ENCODE measurements at regions not wholly inside any gene's neighbourhood (a gene's known extent, or its start where the extent isn't known, plus 50 kb on each side); places are given as distances from the start of the nearest gene placed in this dataset.

DNA sequence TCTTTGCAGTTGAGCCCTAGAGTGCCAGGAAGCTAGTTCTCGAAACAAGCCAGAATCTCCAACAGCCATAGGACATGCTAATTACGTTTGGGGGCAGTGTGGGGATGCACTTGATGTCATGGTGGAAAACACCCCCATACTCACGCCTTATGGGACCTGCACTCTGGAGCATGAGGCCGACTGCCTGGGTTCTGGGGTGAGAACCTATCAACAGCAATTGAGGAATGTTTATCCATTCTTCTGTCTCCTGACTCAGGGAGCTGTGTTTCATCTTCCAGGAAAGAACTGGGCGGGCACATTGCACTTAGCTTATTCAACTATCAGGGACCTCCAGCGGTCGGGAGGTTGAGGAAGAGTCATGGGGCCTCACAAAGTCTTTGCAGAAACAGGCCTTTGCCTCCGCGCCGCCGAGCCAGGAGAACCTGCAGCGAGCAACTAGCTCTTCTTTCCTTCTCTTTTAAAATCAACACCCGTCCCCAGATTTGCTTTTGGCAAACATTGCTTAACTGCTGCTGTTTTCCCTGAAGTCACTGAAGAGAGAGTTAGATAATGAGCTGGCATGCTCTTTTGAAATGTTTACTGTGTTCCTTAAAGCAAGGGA is 226.1 kb upstream of the DIO3 start:
- DNase-seq = no peak
- H3K27me3 ChIP-seq (replicated peaks) = no peaks in the 10 kb centered on the region
- TF ChIP-seq, protein P1, sequence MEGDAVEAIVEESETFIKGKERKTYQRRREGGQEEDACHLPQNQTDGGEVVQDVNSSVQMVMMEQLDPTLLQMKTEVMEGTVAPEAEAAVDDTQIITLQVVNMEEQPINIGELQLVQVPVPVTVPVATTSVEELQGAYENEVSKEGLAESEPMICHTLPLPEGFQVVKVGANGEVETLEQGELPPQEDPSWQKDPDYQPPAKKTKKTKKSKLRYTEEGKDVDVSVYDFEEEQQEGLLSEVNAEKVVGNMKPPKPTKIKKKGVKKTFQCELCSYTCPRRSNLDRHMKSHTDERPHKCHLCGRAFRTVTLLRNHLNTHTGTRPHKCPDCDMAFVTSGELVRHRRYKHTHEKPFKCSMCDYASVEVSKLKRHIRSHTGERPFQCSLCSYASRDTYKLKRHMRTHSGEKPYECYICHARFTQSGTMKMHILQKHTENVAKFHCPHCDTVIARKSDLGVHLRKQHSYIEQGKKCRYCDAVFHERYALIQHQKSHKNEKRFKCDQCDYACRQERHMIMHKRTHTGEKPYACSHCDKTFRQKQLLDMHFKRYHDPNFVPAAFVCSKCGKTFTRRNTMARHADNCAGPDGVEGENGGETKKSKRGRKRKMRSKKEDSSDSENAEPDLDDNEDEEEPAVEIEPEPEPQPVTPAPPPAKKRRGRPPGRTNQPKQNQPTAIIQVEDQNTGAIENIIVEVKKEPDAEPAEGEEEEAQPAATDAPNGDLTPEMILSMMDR (IDR thresholded peaks at IDR 0.05; ENCODE audit: low read depth, low read length, missing control alignments) = no peak
- no peak overlapping the region for H3K4me3 ChIP-seq (ENCODE audit: low read depth, low read length)
- H3K36me3 ChIP-seq (replicated peaks) = no peaks in the 10 kb centered on the region
- in situ Hi-C loops (cut with HindIII; ENCODE audit: low pct_ligation_motif_present, low sequenced_read_pairs) = no loop called here
- no peak overlapping the region for H3K27ac ChIP-seq

DNA sequence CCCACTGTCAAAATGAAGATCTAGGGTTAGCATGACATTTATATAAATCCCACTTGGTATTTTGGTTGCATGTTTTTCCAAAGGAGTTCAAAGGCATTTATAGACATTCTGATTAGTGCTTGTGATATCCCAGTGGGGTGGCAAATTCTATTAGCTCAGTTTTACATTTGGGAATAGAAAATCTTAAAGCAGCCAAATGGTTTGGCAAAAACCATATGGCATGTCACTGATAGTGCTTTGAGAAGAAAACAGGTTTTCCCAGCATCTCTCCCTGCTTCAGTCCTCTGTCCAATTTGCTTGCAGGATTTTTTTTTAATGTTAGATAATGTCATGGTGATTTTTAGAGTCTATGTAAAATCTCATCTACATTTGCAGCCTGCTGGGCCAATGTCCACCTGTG is 225.1 kb upstream of the DIO3 start:
- H3K27me3 ChIP-seq (replicated peaks) = no peaks in the 10 kb centered on the region
- in situ Hi-C loops (cut with HindIII; ENCODE audit: low pct_ligation_motif_present, low sequenced_read_pairs) = no loop called here
- no peak for DNase-seq
- H3K27ac ChIP-seq = no peak overlapping the region
- no peak overlapping the region for H3K4me3 ChIP-seq (ENCODE audit: low read depth, low read length)
- H3K36me3 ChIP-seq (replicated peaks) = no peaks in the 10 kb centered on the region
- TF ChIP-seq, protein P1 (IDR thresholded peaks at IDR 0.05; ENCODE audit: low read depth, low read length, missing control alignments) = no peak

DNA sequence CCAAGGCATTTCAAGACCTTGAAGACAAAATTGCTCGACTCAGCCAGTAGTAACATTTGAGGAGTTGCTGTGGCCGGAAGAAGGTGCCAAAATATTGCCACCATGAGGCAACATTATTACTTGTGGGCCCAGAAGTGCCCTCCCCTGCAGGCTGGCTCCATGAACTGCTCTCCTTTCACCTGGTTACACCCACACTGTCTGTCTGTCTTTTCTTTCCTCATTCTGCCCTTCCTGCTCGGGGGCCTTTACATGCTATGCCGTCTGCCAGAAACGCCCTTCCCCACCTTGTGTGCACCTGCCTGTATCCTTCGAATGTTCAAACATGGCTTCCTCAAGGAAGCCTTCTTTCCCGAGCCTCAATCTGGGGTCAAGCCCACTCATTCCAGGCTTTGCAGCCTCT is 224.2 kb upstream of the DIO3 start:
- Histone ChIP-seq H3K27ac (no peak overlapping the region), H3K4me3 (ENCODE audit: low read depth, low read length) (no peak overlapping the region), H3K27me3 (replicated peaks) (no peaks in the 10 kb centered on the region), H3K36me3 (replicated peaks) (no peaks in the 10 kb centered on the region)
- in situ Hi-C loops (cut with HindIII; ENCODE audit: low pct_ligation_motif_present, low sequenced_read_pairs) = no loop called here
- TF ChIP-seq, protein P1 (IDR thresholded peaks at IDR 0.05; ENCODE audit: low read depth, low read length, missing control alignments) = no peak
- no peak for DNase-seq

DNA sequence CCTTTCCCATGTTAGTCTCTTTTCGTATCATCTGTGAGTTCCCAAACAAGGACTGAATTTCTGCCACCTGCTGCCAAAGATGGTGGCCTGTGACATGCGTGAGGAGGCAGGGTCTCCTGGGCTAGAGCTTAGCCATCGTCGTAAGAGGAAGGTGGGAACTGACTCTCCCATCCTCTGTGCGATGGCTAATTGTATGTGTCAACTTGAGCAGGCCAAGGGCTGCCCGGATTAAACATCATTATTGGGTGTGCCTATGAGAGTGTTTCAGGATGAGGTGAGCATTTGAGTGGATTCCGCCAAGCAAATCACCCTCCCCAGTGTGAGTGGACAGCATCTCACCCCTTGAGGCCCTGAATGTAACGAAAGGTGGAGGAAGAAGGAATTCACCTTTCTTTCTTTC is 220.7 kb upstream of the DIO3 start:
- in situ Hi-C loops (cut with HindIII; ENCODE audit: low pct_ligation_motif_present, low sequenced_read_pairs) = no loop called here

DNA sequence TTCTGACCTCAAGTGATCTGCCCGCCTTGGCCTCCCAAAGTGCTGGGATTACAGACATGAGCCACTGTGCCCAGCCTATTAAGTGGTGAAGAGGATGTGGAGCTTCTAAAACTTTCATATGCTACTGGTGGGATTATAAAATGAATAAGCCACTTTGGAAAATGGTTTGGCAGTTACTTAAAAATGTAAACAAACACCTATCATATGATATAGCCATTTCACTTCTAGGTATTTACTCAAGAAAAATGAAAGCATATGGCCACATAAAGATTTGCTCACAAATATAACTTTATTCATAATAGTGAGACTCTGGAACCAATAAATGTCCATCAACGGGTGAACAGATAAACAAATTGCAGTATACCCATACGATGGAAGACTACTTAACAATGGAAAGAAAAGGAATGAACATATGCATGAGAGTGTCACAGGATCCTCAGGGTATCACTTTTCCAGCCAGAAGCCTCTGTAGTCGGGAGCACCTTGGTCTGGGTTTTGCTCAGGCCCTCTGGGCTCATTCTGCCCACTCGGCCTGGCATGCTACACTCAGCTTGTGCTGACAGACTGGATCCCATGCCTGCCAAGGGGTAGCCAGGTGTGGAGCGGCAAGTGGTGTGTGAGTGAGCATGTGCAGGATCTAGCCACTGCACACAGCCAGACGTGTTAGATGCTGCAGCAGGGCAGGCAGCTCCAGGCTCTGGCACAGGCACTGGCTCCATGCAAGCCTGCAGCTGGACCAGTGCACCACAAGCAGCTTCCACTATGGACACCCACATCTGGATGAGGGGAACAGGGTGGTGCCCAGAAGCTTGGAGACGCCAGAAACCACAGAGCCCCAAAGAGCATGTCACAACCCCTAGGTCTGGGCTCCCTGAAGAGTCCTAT is 213.2 kb upstream of the DIO3 start:
- H3K36me3 ChIP-seq (replicated peaks) = no peaks in the 10 kb centered on the region
- in situ Hi-C loops (cut with HindIII; ENCODE audit: low pct_ligation_motif_present, low sequenced_read_pairs) = no loop called here
- TF ChIP-seq, protein P1 (IDR thresholded peaks at IDR 0.05; ENCODE audit: low read depth, low read length, missing control alignments) = no peak
- no peak overlapping the region for H3K27ac ChIP-seq
- no peaks in the 10 kb centered on the region for H3K27me3 ChIP-seq (replicated peaks)
- no peak for DNase-seq
- H3K4me3 ChIP-seq (ENCODE audit: low read depth, low read length) = no peak overlapping the region

More for the DNA sequence above, 220.7 kb upstream of the DIO3 start:
- no peak overlapping the region for H3K27ac ChIP-seq
- no peaks in the 10 kb centered on the region for H3K27me3 ChIP-seq (replicated peaks)
- no peak for DNase-seq
- no peak overlapping the region for H3K4me3 ChIP-seq (ENCODE audit: low read depth, low read length)
- no peaks in the 10 kb centered on the region for H3K36me3 ChIP-seq (replicated peaks)
- TF ChIP-seq, protein P1 (IDR thresholded peaks at IDR 0.05; ENCODE audit: low read depth, low read length, missing control alignments) = no peak

All from brain microvascular endothelial cell (primary cell).